ENCODE measurements at regions not wholly inside any gene's neighbourhood (a gene's known extent, or its start where the extent isn't known, plus 50 kb on each side); places are given as distances from the start of the nearest gene placed in this dataset.

DNA sequence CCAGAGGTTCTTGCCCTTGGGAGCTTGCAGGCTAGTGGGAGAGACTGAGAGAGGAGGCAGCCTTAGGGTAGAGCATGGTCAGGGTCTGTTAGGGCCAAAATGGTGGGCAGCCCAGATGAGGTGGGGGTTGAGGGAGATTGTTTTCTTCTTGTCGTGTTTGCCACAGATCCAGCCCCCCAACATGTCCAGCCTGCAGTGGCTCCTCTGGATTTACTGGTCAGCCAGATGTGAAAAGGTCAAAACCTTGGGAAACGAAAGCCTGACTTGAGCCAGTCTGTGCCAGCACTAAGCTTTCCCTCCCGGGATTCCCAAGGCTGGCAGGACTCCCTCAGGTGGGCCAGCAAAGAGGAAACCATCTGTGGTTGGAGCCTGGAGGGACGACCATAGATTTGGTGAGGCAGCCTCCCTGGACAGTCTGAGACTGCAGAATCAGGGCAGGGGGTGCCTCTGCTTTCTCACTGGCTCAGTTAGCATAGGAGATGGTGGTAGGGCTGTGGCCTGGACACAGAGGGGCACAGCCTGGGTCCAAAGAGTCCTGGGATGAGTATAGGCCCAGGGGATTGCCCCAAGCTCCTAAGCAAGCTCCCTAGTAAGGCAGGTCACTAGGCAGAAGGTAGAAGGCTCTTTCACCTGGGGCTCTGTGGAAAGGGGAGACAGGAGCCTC lies 51.2 kb upstream of the PRR23C start:
- TF ChIP-seq, protein P1, sequence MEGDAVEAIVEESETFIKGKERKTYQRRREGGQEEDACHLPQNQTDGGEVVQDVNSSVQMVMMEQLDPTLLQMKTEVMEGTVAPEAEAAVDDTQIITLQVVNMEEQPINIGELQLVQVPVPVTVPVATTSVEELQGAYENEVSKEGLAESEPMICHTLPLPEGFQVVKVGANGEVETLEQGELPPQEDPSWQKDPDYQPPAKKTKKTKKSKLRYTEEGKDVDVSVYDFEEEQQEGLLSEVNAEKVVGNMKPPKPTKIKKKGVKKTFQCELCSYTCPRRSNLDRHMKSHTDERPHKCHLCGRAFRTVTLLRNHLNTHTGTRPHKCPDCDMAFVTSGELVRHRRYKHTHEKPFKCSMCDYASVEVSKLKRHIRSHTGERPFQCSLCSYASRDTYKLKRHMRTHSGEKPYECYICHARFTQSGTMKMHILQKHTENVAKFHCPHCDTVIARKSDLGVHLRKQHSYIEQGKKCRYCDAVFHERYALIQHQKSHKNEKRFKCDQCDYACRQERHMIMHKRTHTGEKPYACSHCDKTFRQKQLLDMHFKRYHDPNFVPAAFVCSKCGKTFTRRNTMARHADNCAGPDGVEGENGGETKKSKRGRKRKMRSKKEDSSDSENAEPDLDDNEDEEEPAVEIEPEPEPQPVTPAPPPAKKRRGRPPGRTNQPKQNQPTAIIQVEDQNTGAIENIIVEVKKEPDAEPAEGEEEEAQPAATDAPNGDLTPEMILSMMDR (IDR thresholded peaks at IDR 0.05), result no peak
- TF ChIP-seq NFYB (CRISPR knock-in tag; conservative IDR thresholded peaks at IDR 0.05; ENCODE audit: low read depth) (no peak), ATF1 (CRISPR knock-in tag; IDR thresholded peaks at IDR 0.05) (no peak), SMAD4 (CRISPR knock-in tag; IDR thresholded peaks at IDR 0.05) (no peak)
- TF ChIP-seq, protein P2, sequence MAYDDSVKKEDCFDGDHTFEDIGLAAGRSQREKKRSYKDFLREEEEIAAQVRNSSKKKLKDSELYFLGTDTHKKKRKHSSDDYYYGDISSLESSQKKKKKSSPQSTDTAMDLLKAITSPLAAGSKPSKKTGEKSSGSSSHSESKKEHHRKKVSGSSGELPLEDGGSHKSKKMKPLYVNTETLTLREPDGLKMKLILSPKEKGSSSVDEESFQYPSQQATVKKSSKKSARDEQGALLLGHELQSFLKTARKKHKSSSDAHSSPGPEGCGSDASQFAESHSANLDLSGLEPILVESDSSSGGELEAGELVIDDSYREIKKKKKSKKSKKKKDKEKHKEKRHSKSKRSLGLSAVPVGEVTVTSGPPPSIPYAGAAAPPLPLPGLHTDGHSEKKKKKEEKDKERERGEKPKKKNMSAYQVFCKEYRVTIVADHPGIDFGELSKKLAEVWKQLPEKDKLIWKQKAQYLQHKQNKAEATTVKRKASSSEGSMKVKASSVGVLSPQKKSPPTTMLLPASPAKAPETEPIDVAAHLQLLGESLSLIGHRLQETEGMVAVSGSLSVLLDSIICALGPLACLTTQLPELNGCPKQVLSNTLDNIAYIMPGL (CRISPR knock-in tag; IDR thresholded peaks at IDR 0.05), result no peak

All from WTC11 (cell line).